ENCODE measurements at regions not wholly inside any gene's neighbourhood (a gene's known extent, or its start where the extent isn't known, plus 50 kb on each side); places are given as distances from the start of the nearest gene placed in this dataset.

GRCh38 chr4:3702561-3703221, 63.5 kb upstream of the ADRA2C start:
- no peak for DNase-seq (ENCODE audit: low spot score)
- Histone ChIP-seq H3K9me3 (peaks cover under 1 to 5% of the 10 kb centered on the region in 2 donors), H3K27me3 (peaks cover 0 to 12% of the 10 kb centered on the region in 2 donors), H3K27ac (no peak overlapping the region), H3K36me3 (no peaks in the 10 kb centered on the region), H3K4me1 (no peaks in the 10 kb centered on the region), H3K4me3 (no peak overlapping the region)
- no peak for TF ChIP-seq CTCF (IDR thresholded peaks at IDR 0.05)

GRCh38 chr4:3701736-3702560, 64.2 kb upstream of the ADRA2C start:
- H3K4me3 ChIP-seq, result no peak overlapping the region
- peaks cover 0 to 12% of the 10 kb centered on the region in 2 donors for H3K27me3 ChIP-seq
- peaks cover 8 to 12% of the 10 kb centered on the region in 2 donors for H3K9me3 ChIP-seq
- TF ChIP-seq CTCF (IDR thresholded peaks at IDR 0.05), result no peak
- no peak for DNase-seq (ENCODE audit: low spot score)
- no peaks in the 10 kb centered on the region for H3K4me1 ChIP-seq
- no peak overlapping the region for H3K27ac ChIP-seq
- H3K36me3 ChIP-seq, result no peaks in the 10 kb centered on the region

- Histone ChIP-seq H3K27me3 (peaks cover 0 to 12% of the 10 kb centered on the region in 2 donors), H3K4me1 (no peaks in the 10 kb centered on the region), H3K4me3 (no peak overlapping the region), H3K36me3 (no peaks in the 10 kb centered on the region), H3K27ac (no peak overlapping the region), H3K9me3 (peaks cover 15 to 19% of the 10 kb centered on the region in 2 donors)
- no peak for DNase-seq (ENCODE audit: low spot score)
- TF ChIP-seq CTCF (IDR thresholded peaks at IDR 0.05), result no peak
Measured at GRCh38 chr4:3701271-3701734, 64.9 kb upstream of the ADRA2C start.

- Histone ChIP-seq H3K4me1 (no peaks in the 10 kb centered on the region), H3K27ac (no peak overlapping the region), H3K9me3 (peaks cover 17 to 24% of the 10 kb centered on the region in 2 donors), H3K27me3 (peaks cover 0 to 12% of the 10 kb centered on the region in 2 donors), H3K4me3 (no peak overlapping the region), H3K36me3 (no peaks in the 10 kb centered on the region)
- TF ChIP-seq CTCF (IDR thresholded peaks at IDR 0.05), result no peak
- DNase-seq (ENCODE audit: low spot score), result no peak
Measured at GRCh38 chr4:3700736-3701135, 65.4 kb upstream of the ADRA2C start.

- Histone ChIP-seq H3K4me1 (no peaks in the 10 kb centered on the region), H3K4me3 (no peak overlapping the region), H3K9me3 (peaks cover 17 to 29% of the 10 kb centered on the region in 2 donors), H3K27ac (no peak overlapping the region), H3K36me3 (no peaks in the 10 kb centered on the region), H3K27me3 (peaks cover 0 to 12% of the 10 kb centered on the region in 2 donors)
- DNase-seq (ENCODE audit: low spot score), result no peak
- no peak for TF ChIP-seq CTCF (IDR thresholded peaks at IDR 0.05)
Measured at GRCh38 chr4:3700223-3700622, 66.0 kb upstream of the ADRA2C start.
